SU-DHL-6 (cell line): ENCODE measurements at regions not wholly inside any gene's neighbourhood (a gene's known extent, or its start where the extent isn't known, plus 50 kb on each side); places are given as distances from the start of the nearest gene placed in this dataset.

Experiments
- H2AFZ ChIP-seq: fragments of 200-600 bp; sonication (generic); 2 replicates; pipeline ENCODE4 v1.6.1; 2014; ENCODE audit warnings: low read depth, mild to moderate bottlenecking, moderate library complexity, mixed read lengths, antibody characterized with exemption, low read length; ENCODE audit not compliant: severe bottlenecking
- H3F3A ChIP-seq: fragments of 200-600 bp; shearing (Covaris generic); 2 replicates; pipeline ENCODE4 v1.6.0; 2016; ENCODE audit warnings: antibody characterized with exemption, mild to moderate bottlenecking; ENCODE audit not compliant: insufficient read depth
- H3K27ac ChIP-seq: fragments of 200-600 bp; sonication (generic); 2 replicates; pipeline ENCODE4 v1.5.1; 2016; ENCODE audit warnings: low read depth, mild to moderate bottlenecking, low read length, moderate library complexity, mixed read lengths
- H3K27me3 ChIP-seq: fragments of 200-600 bp; sonication (generic), shearing (Covaris generic); 2 replicates; pipeline ENCODE4 v1.6.0; 2014; ENCODE audit warnings: mild to moderate bottlenecking, low read length
- H3K36me3 ChIP-seq: fragments of 200-600 bp; sonication (generic); 2 replicates; pipeline ENCODE4 v1.6.1; 2014; ENCODE audit warnings: mild to moderate bottlenecking, low read length, mixed read lengths
- H3K4me2 ChIP-seq: fragments of 300-600, 200-600 bp; shearing (Covaris generic), sonication (generic); 2 replicates; pipeline ENCODE4 v1.6.0; 2014; ENCODE audit warnings: low read length, low read depth, mild to moderate bottlenecking; ENCODE audit not compliant: poor library complexity, severe bottlenecking
- H3K4me3 ChIP-seq: fragments of 200-600 bp; sonication (generic); 2 replicates; pipeline ENCODE4 v1.5.1; 2014; ENCODE audit warnings: antibody characterized with exemption, low read length, mild to moderate bottlenecking, mixed read lengths; ENCODE audit not compliant: insufficient read depth, poor library complexity, severe bottlenecking
- H3K79me2 ChIP-seq: fragments of 200-600 bp; sonication (generic); 2 replicates; pipeline ENCODE4 v1.6.1; 2014; ENCODE audit warnings: mild to moderate bottlenecking, low read length, moderate library complexity; ENCODE audit not compliant: insufficient read depth
- H3K9ac ChIP-seq: fragments of 200-600 bp; sonication (generic); 2 replicates; pipeline ENCODE4 v1.7.0; 2014; ENCODE audit warnings: mild to moderate bottlenecking, low read length
- H3K9me2 ChIP-seq: fragments of 200-600 bp; sonication (generic); replicated peaks from 2 replicates; pipeline ENCODE4 v1.6.1; 2014; ENCODE audit warnings: low read length; ENCODE audit not compliant: insufficient read depth
- H3K9me3 ChIP-seq: fragments of 200-600 bp; sonication (generic); 2 replicates; pipeline ENCODE4 v1.6.1; 2014; ENCODE audit warnings: low read length, mixed read lengths; ENCODE audit not compliant: insufficient read depth
- H4K20me1 ChIP-seq: fragments of 200-600 bp; sonication (generic); 2 replicates; pipeline ENCODE4 v1.6.1; 2014; ENCODE audit warnings: low read depth, mild to moderate bottlenecking, antibody characterized with exemption, low read length, moderate library complexity, mixed read lengths
- CTCF ChIP-seq: fragments of 200-600 bp; sonication (generic); IDR thresholded peaks from one replicate; pipeline ENCODE4 v1.5.1; 2017; ENCODE audit warnings: antibody characterized with exemption, mild to moderate bottlenecking, low read length, moderate library complexity; ENCODE audit not compliant: insufficient read depth, poor library complexity, severe bottlenecking
- EZH2phosphoT487 ChIP-seq: fragments of 200-600 bp; sonication (generic), shearing (Covaris generic); conservative IDR thresholded peaks from 2 replicates; pipeline ENCODE4 v1.6.1; 2018; ENCODE audit warnings: mild to moderate bottlenecking, antibody characterized with exemption, low read length, moderate library complexity, mixed read lengths

GRCh38 chr7:33720870-33721269 is 184.5 kb upstream of the BMPER start:
- Histone ChIP-seq H4K20me1 (no peaks in the 10 kb centered on the region), H3K9ac (no peak overlapping the region), H3K27me3 (no peaks in the 10 kb centered on the region), H3F3A (no peaks in the 10 kb centered on the region), H2AFZ (no peak overlapping the region), H3K36me3 (no peaks in the 10 kb centered on the region), H3K9me3 (no peaks in the 10 kb centered on the region), H3K27ac (no peak overlapping the region), H3K9me2 (no peaks in the 10 kb centered on the region), H3K4me2 (no peak overlapping the region), H3K4me3 (no peak overlapping the region), H3K79me2 (no peaks in the 10 kb centered on the region)
- no peak for TF ChIP-seq EZH2phosphoT487
- TF ChIP-seq CTCF: no peak

GRCh38 chr7:33721895-33722294 is 183.4 kb upstream of the BMPER start:
- no peak for TF ChIP-seq EZH2phosphoT487
- TF ChIP-seq CTCF: no peak
- Histone ChIP-seq H3F3A (no peaks in the 10 kb centered on the region), H4K20me1 (no peaks in the 10 kb centered on the region), H3K79me2 (no peaks in the 10 kb centered on the region), H3K4me3 (no peak overlapping the region), H3K27me3 (no peaks in the 10 kb centered on the region), H3K27ac (no peak overlapping the region), H2AFZ (no peak overlapping the region), H3K9me2 (no peaks in the 10 kb centered on the region), H3K9me3 (no peaks in the 10 kb centered on the region), H3K4me2 (no peak overlapping the region), H3K9ac (no peak overlapping the region), H3K36me3 (no peaks in the 10 kb centered on the region)

DNA sequence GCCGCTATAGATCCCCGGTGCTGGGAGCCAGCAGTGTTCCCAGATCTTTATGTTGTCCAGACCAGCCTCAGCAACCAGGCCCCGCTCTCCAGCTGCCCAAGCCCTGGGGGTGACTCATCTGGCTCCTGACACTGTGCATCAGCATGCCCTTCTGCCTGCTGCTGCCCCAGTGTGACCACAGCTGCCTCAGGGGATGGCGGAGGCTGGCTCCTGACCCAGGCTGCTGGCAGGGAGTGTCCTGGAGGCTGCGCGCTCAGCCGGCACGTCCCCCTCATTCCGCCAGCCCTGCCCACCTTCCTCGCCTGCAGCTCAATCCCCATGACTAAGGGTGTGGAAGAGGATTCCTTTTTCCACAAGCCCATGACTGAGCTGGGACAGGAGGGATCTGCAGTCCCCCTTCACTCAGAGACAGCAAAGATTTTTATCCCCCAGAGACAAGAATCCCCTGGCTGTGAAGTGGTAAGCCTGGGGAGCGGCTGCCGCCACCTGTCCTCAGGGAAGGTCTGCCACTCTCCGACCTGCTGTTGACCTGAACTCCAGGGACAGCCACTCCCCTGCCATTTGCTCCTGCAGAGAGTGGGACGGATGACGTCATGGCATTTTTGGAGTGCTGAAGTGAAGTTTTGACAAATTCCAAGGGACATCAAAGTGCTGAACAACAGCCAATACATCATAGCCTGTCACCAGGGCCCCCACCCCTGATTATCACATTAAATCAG is 182.8 kb upstream of the BMPER start:
- Histone ChIP-seq H3K9ac (no peak overlapping the region), H3K4me2 (no peak overlapping the region), H3K9me3 (no peaks in the 10 kb centered on the region), H3F3A (no peaks in the 10 kb centered on the region), H4K20me1 (no peaks in the 10 kb centered on the region), H2AFZ (no peak overlapping the region), H3K27ac (no peak overlapping the region), H3K79me2 (no peaks in the 10 kb centered on the region), H3K9me2 (no peaks in the 10 kb centered on the region), H3K27me3 (no peaks in the 10 kb centered on the region), H3K36me3 (no peaks in the 10 kb centered on the region), H3K4me3 (no peak overlapping the region)
- no peak for TF ChIP-seq EZH2phosphoT487

DNA sequence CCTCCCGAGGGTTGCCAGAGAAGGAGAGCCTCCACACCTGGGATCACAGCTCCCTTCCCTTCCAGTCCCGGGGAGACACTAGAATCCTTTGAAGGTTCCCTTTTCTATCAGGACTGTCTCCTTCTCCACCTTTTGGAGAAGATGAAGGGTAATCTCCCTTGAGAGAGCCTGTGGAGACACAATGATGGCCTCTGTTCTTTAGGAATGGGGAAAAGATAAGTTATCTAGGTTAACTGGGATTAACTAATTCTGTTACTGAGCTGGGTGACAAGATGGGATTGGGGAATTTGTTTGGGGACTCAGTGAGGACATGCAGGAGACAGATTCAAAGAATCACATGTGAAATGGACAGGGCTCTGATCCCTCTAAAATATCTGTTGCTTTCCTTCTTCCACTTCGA is 181.1 kb upstream of the BMPER start:
- Histone ChIP-seq H3F3A (no peaks in the 10 kb centered on the region), H3K4me2 (no peak overlapping the region), H3K9me2 (no peaks in the 10 kb centered on the region), H3K27ac (no peak overlapping the region), H4K20me1 (no peaks in the 10 kb centered on the region), H3K9ac (no peak overlapping the region), H3K9me3 (no peaks in the 10 kb centered on the region), H3K79me2 (no peaks in the 10 kb centered on the region), H3K27me3 (no peaks in the 10 kb centered on the region), H3K4me3 (no peak overlapping the region), H2AFZ (no peak overlapping the region), H3K36me3 (no peaks in the 10 kb centered on the region)
- TF ChIP-seq CTCF (no peak), EZH2phosphoT487 (no peak)
